ENCODE measurements at regions not wholly inside any gene's neighbourhood (a gene's known extent, or its start where the extent isn't known, plus 50 kb on each side); places are given as distances from the start of the nearest gene placed in this dataset.

GRCh38 chr9:7467186-7467585 is 332.4 kb downstream of the DMAC1 start:
- no peaks in the 10 kb centered on the region for H3K4me1 Mint-ChIP-seq
- H3K27ac Mint-ChIP-seq (ENCODE audit: unreplicated experiment): no peak overlapping the region
- no peak overlapping the region for H3K4me3 Mint-ChIP-seq
- no peaks in the 10 kb centered on the region for H3K9me3 Mint-ChIP-seq
- no peak for DNase-seq (ENCODE audit: low read depth, low spot score)
- TF ChIP-seq CTCF (conservative IDR thresholded peaks at IDR 0.05): no peak
- H3K36me3 Mint-ChIP-seq (ENCODE audit: low read depth): no peaks in the 10 kb centered on the region
- H3K27me3 Mint-ChIP-seq (ENCODE audit: low read depth): no peaks in the 10 kb centered on the region

GRCh38 chr9:7461791-7462190 is 337.8 kb downstream of the DMAC1 start:
- H3K9me3 Mint-ChIP-seq: no peaks in the 10 kb centered on the region
- TF ChIP-seq CTCF (conservative IDR thresholded peaks at IDR 0.05): no peak
- no peak overlapping the region for H3K27ac Mint-ChIP-seq (ENCODE audit: unreplicated experiment)
- no peaks in the 10 kb centered on the region for H3K36me3 Mint-ChIP-seq (ENCODE audit: low read depth)
- H3K4me3 Mint-ChIP-seq: no peak overlapping the region
- no peaks in the 10 kb centered on the region for H3K27me3 Mint-ChIP-seq (ENCODE audit: low read depth)
- DNase-seq (ENCODE audit: low read depth, low spot score): no peak
- no peaks in the 10 kb centered on the region for H3K4me1 Mint-ChIP-seq

- Mint-ChIP-seq H3K27ac (ENCODE audit: unreplicated experiment) (no peak overlapping the region), H3K9me3 (peaks cover 2% of the 10 kb centered on the region), H3K36me3 (ENCODE audit: low read depth) (no peaks in the 10 kb centered on the region), H3K4me3 (no peak overlapping the region), H3K4me1 (peaks cover 4% of the 10 kb centered on the region), H3K27me3 (ENCODE audit: low read depth) (no peaks in the 10 kb centered on the region)
- TF ChIP-seq CTCF (conservative IDR thresholded peaks at IDR 0.05): no peak
- DNase-seq (ENCODE audit: low read depth, low spot score): no peak
Measured at GRCh38 chr9:7456793-7457530, 342.6 kb downstream of the DMAC1 start.

- no peak for DNase-seq (ENCODE audit: low read depth, low spot score)
- no peak for TF ChIP-seq CTCF (conservative IDR thresholded peaks at IDR 0.05)
- H3K9me3 Mint-ChIP-seq: peaks cover 2% of the 10 kb centered on the region
- H3K36me3 Mint-ChIP-seq (ENCODE audit: low read depth): no peaks in the 10 kb centered on the region
- H3K27ac Mint-ChIP-seq (ENCODE audit: unreplicated experiment): no peak overlapping the region
- H3K27me3 Mint-ChIP-seq (ENCODE audit: low read depth): no peaks in the 10 kb centered on the region
- no peak overlapping the region for H3K4me3 Mint-ChIP-seq
- H3K4me1 Mint-ChIP-seq: peaks cover 4% of the 10 kb centered on the region
Measured at GRCh38 chr9:7456377-7456776, 343.2 kb downstream of the DMAC1 start.

GRCh38 chr9:7454624-7455023 is 345.0 kb downstream of the DMAC1 start:
- Mint-ChIP-seq H3K27me3 (ENCODE audit: low read depth) (no peaks in the 10 kb centered on the region), H3K27ac (ENCODE audit: unreplicated experiment) (peak overlapping the region; percentile 70), H3K4me1 (peaks cover 4% of the 10 kb centered on the region), H3K4me3 (no peak overlapping the region), H3K9me3 (peaks cover 6% of the 10 kb centered on the region), H3K36me3 (ENCODE audit: low read depth) (no peaks in the 10 kb centered on the region)
- no peak for TF ChIP-seq CTCF (conservative IDR thresholded peaks at IDR 0.05)
- no peak for DNase-seq (ENCODE audit: low read depth, low spot score)
